ENCODE measurements at regions not wholly inside any gene's neighbourhood (a gene's known extent, or its start where the extent isn't known, plus 50 kb on each side); places are given as distances from the start of the nearest gene placed in this dataset.
"Not testable (repeated sequence)": the region's sequence is repeated elsewhere in the genome, so short reads cannot be mapped to it uniquely, and the experiment has no call there.

DNA sequence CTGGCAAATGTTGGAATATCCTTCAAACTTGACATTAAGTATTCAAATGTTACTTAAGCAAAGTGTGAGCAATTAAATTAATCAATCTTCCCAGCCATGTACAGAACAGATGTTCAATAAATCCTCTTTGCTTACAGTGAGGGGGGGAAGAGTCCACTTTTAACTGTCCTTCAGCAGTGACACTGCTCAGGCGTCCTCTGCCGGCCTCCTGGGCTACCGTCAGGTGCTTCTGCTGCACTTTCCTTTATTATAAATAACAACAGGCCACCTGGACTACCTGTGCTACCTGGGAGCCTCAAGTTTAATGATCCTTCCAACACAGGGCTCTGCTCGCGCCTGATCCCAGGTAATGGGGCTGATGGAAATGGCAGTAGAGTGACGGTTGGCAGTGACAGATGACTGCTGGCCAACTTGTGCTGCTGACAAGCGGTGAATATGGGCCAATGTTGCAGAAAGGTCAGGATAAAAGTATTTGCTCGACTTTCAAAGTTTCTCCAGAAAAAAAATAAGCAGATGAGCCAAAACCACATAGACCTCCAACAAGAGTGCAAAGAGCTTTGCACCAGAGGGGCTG is 460.0 kb upstream of the ZNF507 start:
- no peak for DNase-seq (ENCODE audit: low spot score)

DNA sequence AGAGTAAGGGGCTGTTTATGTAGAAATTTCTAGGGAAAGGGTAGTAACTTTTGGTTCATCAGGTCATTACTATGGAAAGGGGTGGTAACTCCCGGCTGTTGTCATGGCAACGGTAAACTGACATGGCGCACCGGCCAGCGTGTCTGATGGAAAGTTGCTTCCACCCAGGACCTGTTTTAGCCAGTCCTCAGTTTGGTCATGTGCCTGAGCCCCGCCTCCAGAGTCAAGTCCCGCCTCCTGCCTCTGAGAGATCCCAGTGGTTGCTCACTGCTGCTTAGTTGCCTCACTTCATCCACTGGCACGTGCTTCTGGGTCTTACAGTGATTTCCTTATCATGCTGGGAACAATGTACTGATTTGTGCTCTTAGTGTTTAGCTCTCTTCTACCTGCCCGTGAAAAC is 455.2 kb upstream of the ZNF507 start:
- no peak for DNase-seq (ENCODE audit: low spot score)

DNA sequence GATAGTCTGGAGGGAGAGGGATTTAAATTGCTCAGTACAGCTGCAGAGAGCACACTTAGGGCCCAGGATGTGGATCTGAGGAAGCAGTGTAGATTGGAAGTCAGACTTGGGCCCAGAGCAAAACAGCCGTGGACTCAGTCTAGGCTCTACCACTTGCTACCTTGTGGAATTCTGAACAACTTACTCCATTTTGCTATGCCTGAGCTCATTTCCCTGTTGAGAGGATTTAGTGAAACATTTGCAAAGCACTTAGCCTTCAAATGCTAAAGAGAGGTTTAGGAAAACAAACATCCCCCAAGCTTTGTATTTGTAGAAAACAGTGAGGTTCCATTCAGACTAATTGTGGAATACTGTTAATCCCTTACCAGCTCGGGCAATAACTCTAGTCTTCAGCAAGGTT is 453.4 kb upstream of the ZNF507 start:
- no peak for DNase-seq (ENCODE audit: low spot score)

DNA sequence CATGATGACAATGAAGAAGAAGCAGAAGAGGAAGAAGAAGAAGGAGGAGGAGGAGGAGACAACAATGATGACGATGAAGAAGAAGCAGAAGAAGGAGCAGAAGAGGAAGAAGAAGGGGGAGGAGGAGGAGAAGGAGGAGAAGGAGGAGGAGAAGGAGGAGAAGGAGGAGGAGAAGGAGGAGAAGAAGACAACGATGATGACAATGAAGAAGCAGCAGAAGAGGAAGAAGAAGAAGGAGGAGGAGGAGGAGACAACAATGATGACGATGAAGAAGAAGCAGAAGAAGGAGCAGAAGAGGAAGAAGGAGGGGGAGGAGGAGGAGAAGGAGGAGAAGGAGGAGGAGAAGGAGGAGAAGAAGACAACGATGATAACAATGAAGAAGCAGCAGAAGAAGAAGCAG is 451.9 kb upstream of the ZNF507 start:
- DNase-seq (ENCODE audit: low spot score) = not testable (repeated sequence)

DNA sequence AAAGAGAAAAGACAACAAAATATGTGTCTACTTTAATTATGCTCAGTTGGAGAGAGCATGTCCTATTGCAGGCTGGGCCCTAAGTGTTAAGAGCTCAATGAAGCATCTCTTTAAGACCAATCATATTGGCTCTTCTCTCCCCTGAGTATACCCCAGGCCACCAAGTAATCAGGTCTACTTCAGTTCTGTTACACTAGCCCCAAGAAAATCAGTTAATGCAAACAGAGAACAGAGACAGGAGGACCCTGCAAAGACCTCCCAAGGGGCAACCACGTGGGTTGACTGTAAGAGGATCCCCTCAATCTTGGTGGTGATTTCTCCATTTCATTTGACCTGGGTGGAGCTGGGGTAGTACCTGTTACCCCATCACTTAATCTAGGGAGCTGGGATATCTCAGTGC is 451.0 kb upstream of the ZNF507 start:
- DNase-seq (ENCODE audit: low spot score) = no peak

DNA sequence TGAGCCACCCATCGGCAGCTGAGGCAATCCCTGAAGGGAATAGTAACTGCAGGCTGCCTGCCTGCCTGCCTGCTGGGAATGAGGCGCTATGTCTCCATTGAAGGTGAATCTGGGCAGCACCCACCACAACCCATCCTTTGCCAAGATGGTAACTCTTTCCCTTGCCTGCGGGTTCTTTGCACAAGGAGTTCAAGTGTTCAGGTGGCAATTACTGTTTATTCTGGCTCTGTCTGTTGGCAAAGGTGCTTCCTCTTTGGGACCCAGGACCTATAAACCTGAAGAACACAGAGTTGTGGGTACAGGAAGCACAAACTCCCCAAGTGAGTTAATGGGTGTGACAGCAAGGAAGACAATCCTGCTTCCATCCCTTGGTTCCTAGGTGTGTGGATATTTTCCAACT is 448.1 kb upstream of the ZNF507 start:
- DNase-seq (ENCODE audit: low spot score) = no peak

DNA sequence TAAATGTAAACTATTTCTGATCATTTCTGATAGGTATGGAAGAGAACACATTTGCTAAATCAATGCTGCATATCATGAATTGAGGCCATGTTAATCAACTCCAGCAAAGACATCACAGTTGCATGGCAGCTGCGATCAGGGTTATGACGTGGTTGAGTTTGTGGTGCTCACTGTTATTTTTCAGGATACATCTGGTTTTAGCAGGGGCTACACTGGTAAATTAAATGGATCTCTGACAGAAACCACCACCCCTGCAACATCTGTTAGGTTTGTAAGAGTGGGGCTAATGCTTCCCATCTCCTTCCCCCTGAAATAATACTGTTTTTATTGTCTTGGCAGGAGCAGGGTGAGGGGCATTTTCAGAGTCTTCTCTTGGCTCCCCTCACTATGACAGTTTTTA is 444.4 kb upstream of the ZNF507 start:
- DNase-seq (ENCODE audit: low spot score) = no peak

DNA sequence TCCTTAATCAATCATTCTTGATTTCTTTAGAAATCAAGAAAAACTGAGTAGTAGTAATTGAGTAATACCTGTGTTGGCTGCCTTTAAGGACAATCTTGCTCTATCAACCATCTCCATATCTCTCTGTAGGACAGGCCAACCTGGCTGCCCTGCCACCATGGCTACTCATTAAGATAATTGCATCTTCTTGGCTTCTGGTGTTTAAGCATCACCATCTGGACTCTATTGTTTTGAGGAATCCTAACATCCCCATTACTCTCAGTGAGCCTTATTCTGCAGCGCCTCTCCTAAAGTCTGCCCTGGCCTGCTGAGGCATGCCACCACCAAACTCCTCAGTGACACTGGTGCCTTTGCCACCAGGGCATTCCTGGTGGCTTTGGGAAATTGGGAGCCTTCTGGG is 442.6 kb upstream of the ZNF507 start:
- no peak for DNase-seq (ENCODE audit: low spot score)

DNA sequence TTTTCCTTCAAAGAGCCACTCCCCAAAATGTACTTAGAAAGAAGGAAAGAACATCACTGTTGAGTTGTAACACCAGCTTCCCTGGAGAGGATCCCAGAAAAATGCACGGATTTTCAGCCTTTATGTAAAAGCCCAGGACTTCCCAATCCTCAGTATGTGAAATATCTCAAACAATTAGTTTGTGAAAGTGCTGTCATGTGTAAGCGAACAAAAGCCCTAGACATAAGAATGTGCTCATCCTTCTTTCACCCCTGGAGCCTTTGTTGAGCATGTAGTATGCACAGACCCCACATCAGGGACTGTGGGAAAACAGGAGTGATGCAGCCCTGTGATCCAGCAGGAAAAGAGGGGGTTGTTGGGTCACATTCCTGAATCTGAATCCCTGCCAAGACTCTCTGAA is 441.4 kb upstream of the ZNF507 start:
- DNase-seq (ENCODE audit: low spot score) = no peak

DNA sequence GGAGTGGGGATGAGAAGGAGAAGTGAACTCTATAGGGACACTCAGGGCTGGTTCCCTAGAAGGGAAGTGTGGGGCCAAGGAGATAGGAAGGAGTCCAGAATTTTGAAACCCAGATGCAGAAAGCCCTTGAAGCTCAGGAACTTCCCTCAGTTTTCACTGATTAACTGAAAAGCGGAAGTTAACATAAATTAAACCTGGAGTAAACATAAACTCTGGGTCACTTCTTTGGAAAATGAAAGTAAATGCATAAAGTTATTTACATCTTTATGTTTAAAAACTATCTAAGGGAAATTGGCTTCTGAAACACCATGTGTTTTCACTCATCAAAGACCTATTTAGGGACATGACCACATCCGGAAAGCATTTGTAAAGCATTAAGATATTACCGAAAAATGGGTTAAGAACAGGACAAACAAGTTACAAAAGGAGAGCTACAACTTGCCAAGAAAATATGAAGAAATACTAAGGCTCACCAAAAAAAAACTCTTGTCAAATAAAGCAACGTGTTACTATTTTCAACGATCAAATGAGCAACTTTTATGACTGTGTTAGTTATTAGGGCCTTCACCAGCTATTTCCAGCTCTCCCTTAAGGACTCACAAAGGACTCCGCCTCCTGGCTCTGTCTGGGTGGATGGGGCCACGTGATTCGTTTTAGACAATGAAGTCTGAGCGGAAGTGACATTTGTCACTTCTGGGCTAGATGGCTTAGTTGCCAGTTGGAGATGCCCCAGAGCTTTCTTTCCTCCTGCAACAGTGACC is 439.1 kb upstream of the ZNF507 start:
- DNase-seq (ENCODE audit: low spot score) = no peak

DNA sequence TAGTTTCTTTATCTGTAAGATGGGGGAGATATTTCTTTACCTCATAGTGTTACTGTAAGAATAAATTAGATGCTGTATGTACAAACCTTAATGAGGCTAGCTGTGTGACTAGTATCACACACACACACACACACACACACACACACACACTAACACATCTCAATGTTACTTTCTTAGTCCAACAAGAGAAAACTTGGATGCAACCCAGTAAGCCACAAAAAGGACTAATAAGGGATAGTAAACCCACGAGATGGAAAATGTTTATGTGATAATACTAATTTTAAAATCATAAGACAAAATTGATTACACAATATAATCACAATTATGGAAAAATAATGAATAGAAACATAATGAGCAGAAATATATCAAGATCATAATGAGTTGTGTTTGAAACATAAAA is 437.7 kb upstream of the ZNF507 start:
- no peak for DNase-seq (ENCODE audit: low spot score)

DNA sequence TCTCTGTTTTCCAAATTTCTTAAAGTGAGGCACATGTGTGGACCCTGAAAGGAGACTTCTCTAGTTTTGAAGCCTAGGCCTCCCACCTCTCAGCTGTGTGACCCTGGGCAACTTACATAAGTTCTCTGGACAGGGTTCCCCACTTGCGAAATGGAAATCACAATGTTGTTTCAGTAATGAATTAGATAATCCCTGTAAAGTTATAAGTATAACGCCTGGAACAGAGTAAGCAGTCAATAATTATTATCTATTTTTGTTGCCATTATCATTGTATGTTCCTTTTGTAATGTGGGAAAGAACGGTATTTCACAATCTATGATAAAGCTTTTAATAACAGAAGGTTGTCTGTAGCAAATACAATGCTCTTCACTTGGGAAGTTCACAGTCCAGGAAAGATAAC is 437.3 kb upstream of the ZNF507 start:
- no peak for DNase-seq (ENCODE audit: low spot score)

DNA sequence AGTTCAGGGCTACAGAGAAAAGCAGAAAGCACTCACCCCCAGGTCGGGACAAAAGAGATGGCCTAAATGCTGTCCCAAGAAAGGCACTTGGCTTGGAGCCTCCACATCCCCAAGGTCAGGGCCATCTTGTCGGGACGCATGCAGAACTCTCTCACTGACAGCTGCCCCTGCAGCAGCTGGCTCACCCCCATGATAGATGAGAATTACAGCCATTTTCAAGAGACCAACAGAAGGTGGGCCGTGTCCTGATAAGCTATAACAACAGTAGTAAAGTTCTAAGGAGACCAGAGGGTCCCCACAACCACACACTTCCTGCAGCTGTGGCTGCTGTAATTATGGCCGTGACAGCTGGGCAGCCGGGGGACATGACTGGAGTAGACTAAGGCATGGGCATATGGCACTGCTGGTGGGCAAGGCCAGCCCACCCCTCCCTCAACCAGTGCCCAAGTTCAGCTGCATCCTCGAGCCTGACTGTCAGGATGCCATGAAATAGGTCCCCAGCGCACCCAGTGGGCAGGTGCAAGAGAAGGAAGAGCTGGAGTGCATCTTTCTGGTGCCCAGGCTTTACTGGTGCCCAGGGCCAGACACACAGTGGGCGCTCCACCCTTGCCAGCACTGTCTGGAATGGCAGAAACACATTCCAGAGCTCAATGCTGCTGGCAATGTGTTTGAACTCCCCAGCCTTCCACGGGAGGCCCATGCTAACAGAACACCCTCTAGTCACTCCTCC is 436.7 kb upstream of the ZNF507 start:
- no peak for DNase-seq (ENCODE audit: low spot score)

DNA sequence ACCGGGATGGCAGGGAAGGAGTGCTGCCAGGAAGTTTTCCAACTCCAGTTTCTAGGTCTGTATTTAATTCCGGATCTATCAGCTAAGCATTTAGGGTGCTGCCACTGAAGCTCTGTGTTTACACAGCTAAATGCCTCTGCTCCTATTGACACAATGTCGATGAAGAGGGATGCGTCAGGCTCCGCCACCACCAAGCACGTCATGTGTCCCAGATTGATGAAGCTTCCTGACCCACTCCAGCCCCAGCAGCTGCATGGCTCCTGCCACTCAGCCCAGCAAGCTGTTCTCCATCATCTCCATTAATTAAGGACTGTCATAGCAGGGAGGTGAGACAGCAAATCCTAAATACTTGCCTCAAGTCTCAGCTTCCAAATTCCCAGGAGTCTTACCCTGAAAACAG is 435.2 kb upstream of the ZNF507 start:
- no peak for DNase-seq (ENCODE audit: low spot score)

DNA sequence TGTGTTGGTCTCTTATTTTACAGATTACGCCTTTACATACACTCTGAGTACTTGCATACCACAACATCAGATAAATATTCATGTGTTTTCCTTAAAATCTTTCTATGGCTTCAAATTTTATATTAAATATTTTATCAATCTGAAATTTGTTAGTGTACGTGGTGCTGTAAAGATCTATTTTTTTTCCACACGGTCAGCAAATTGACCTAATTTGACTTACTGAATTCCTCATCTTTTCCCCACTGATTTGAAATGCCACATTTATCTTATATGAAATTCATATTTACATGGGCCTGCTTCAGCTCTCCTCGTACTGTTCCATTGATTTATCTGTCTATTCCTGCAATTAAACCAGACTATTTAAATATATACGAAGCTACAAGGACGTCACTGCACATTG is 433.8 kb upstream of the ZNF507 start:
- no peak for DNase-seq (ENCODE audit: low spot score)

DNA sequence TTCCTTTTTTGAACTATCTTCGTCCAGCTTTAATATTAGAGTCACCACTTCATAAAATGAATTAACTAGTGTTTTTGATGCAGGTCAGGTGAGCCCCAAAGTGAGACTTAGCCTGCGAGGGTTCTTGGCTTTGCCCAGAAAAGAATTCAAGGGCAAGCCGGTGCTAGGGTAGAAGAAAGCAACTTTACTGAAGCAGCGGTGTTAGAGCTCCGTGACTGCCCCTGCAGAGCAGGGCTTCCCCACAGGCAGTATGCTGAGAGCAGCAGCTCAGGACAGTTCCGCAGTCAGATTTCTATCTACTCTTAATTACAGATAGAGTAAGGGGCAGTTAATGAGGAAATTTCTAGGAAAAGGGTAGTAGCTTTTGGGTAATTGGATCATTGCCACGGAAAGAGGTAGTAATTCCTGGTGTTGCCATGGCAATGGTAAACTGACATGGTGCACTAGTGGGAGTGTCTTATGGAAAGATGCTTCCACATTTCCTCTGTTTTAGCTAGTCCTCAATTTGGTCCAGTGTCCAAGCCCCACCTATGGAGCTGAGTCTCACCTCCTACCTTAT is 432.2 kb upstream of the ZNF507 start:
- DNase-seq (ENCODE audit: low spot score) = no peak

DNA sequence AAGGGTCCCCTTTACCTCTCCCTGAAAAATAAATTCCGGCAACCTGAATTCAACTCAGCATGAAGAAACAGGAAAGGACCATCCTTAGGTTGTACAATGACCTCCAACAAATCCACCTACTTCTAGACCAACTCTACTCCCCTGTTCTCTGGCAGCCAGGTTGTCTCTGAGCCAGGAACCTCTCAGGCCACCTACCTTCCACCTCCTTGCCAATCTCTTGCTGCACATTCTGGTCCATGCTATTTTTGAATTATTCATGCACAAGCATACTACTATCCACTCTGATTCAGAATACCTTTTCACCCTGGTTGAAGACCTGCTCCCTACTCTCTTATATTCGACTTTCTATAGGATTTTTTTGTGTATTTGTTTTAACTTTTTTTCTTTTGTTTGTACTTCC is 415.0 kb upstream of the ZNF507 start:
- no peak for DNase-seq (ENCODE audit: low spot score)

DNA sequence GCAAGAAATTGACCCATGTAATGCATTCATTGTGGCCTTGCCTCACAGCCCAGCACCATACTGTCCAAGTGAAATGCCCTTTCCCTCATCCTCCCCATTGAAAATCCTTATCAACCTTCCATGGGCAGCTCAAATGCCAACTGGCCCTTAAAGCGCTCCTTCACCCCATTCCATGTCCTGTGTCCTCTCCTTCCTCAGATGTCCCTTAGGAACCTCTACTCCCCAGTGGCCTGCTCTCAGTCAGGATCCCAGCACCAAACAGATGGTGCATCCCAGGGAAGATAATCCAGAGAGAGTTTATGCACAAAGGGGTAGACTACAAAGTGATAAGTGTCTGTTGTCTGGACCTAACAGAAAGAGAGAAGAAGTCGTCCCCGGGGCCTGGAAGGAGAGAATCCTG is 407.4 kb upstream of the ZNF507 start:
- DNase-seq (ENCODE audit: low spot score) = no peak

DNA sequence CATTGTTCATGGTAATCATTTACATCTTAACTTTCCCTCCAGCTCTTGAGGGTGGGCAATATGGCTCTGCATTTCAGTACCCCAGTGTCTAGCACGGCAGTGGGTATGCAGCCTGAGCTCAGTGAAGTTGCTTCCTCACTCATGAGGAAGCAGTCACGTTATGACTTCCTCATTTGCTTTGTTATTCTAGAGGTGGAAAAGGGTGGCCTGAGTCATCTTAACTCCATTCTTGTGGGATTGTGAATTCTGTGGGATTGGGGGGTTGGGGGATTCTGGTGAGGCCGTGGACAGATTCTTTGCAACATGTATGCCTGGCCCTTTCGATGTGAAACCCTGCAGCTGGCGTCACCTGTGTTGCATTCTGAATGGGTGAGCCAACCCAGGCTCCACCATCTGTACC is 406.7 kb upstream of the ZNF507 start:
- DNase-seq (ENCODE audit: low spot score) = no peak

DNA sequence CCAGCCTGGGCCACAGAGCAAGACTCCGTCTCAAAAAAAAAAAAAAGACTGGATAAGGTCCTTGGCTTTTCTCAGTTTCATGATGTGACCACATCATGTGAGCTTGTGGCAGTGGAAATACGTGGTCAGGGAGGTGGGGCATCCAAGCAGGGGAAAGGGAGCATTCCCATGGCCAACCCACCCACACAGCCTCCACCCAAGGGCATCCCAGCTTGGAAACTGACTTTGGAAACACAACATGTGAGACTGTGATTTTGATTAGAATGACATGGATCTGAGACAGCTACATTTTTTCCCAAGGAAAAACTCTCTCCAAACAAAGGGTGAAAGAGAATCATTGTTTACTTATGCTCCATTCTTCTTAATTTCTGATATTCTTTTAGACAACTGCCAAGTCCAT is 405.0 kb upstream of the ZNF507 start:
- no peak for DNase-seq (ENCODE audit: low spot score)

DNA sequence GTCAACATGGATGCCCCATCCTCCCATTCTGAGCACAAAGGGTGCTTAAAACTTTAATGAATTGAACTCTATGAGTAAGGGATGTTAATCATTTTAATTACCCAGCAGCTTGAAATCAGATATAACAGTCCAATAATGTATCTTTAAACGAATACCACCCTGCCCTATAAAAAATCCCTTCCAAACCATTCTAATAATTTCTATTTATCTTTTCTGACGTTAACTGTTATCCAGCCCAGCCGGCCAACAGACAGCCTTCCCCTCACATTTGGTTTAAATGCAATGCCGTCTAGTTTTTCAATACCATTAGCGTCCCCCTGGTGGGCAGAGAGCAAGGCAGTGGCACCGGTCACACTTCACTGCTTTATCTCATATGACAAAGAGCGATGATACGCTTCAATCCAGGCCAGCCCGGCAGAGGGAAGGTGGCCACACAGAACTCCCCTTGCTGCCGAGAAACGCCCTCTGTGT is 402.2 kb upstream of the ZNF507 start:
- DNase-seq (ENCODE audit: low spot score) = no peak

DNA sequence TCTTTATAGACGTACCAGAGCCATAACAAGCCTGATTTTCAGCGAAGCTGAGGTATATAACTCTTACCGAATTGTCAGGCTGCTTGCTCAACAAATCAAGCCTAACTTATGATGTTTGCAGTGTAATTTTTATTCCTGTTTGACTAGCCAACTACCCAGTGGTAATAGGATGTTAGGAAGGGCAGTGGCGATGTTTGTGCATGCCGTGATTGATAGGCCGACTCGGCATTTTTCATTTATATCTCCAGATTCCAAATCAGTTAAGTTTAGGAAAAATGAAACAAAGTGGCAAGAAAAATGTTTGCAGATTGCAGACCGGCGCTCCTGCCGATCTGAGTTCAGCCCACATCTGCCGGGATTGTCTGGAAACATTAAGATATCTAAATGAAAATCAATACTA is 401.6 kb upstream of the ZNF507 start:
- no peak for DNase-seq (ENCODE audit: low spot score)

DNA sequence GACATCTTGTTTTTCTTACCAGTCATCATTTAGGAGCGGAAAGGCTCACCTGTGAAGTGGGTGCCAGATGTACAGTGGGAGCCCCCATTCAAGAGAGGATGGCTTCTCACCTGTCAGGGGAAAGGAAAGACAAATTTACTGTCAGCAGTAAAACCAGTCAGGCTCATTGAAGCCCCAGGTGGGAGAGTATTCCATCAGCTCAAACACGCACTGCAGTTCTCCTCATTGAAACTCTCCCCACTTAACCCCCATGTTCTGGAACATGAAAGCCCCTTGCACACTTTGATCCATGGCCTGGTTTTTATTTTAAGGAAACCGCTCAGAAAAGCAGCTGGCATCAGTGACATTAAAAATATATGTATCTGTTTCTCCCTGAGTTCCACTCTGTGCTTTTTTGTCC is 401.1 kb upstream of the ZNF507 start:
- no peak for DNase-seq (ENCODE audit: low spot score)

Measured in AG08395 (cell line).